GM12891 (cell line): ENCODE measurements at regions not wholly inside any gene's neighbourhood (a gene's known extent, or its start where the extent isn't known, plus 50 kb on each side); places are given as distances from the start of the nearest gene placed in this dataset.

ENCODE experiments used
- PAX5 ChIP-seq: IDR thresholded peaks from 2 replicates; pipeline ENCODE4 v1.6.1; 2011; ENCODE audit warnings: low read length, moderate library complexity, mild to moderate bottlenecking; ENCODE audit not compliant: insufficient read depth, severe bottlenecking
- POLR2A ChIP-seq: IDR thresholded peaks from 2 replicates; pipeline ENCODE4 v1.6.1; 2011; ENCODE audit warnings: low read depth, low read length, control low read depth
- POLR2AphosphoS5 ChIP-seq: IDR thresholded peaks from 2 replicates; pipeline ENCODE4 v1.6.1; 2011; ENCODE audit warnings: low read depth, low read length, control low read depth
- POU2F2 ChIP-seq: IDR thresholded peaks from 2 replicates; pipeline ENCODE4 v1.6.1; 2011; ENCODE audit warnings: low read depth, mild to moderate bottlenecking, control low read depth, low read length, moderate library complexity
- SPI1 ChIP-seq: IDR thresholded peaks from 2 replicates; pipeline ENCODE4 v1.6.1; 2011; ENCODE audit warnings: low read depth, low read length, control low read depth
- TAF1 ChIP-seq: IDR thresholded peaks from 2 replicates; pipeline ENCODE4 v1.6.1; 2011; ENCODE audit warnings: low read depth, low read length, control low read depth

- TF ChIP-seq POU2F2 (no peak), POLR2A (no peak), POLR2AphosphoS5 (no peak), TAF1 (no peak), PAX5 (no peak), SPI1 (no peak)
These were observed 99.7 kb upstream of the IGLL5 start for GRCh38 chr22:22787786-22788459.
